Upper lobe of left lung (tissue), 6 donors: ENCODE measurements at regions not wholly inside any gene's neighbourhood (a gene's known extent, or its start where the extent isn't known, plus 50 kb on each side); places are given as distances from the start of the nearest gene placed in this dataset.
"Not testable (repeated sequence)": the region's sequence is repeated elsewhere in the genome, so short reads cannot be mapped to it uniquely, and the experiment has no call there.

ENCODE experiments used
- ATAC-seq, 2 donors: fragments of 200-7000 bp; cut with Tn5 transposase; one replicate each; pipeline ENCODE4 v1.9.1; 2022; ENCODE audit warnings: mild to moderate bottlenecking in 2 of 2, moderate library complexity in 2 of 2; ENCODE audit not compliant: low FRiP score in 2 of 2
- DNase-seq, 2 donors: peaks; one replicate each; pipeline ENCODE4 v3.0.0-alpha.2; 2019 to 2020
- H3K27ac ChIP-seq, 4 donors: fragments of 200-600 bp; sonication (generic); one replicate each; pipeline ENCODE4 v1.5.1; 2016 to 2019
- H3K27me3 ChIP-seq, 4 donors: fragments of 200-600 bp; sonication (generic); one replicate each; pipeline ENCODE4 v1.5.1; 2017 to 2019
- H3K36me3 ChIP-seq, 4 donors: fragments of 200-600 bp; sonication (generic); one replicate each; pipeline ENCODE4 v1.5.1; 2016 to 2019
- H3K4me1 ChIP-seq, 4 donors: fragments of 200-600 bp; sonication (generic); one replicate each; pipeline ENCODE4 v1.5.1; 2018 to 2019
- H3K4me3 ChIP-seq, 4 donors: fragments of 200-600 bp; sonication (generic); one replicate each; pipeline ENCODE4 v1.5.1; 2017 to 2019; ENCODE audit warnings: mild to moderate bottlenecking in 2 of 4, moderate library complexity in 1 of 4
- H3K9me3 ChIP-seq, 4 donors: fragments of 200-600 bp; sonication (generic); one replicate each; pipeline ENCODE4 v1.5.1; 2018 to 2019
- EP300 ChIP-seq, 4 donors: sonication (generic); formaldehyde crosslinking; IDR thresholded peaks; one replicate each; pipeline ENCODE4 v1.5.1; 2017; ENCODE audit warnings: antibody characterized with exemption in 4 of 4, control low read depth in 2 of 4
- POLR2A ChIP-seq, 4 donors: fragments of 450-650 bp; IDR thresholded peaks; one replicate each; pipeline ENCODE4 v1.5.1; 2016 to 2017; ENCODE audit warnings: antibody characterized with exemption in 4 of 4, mild to moderate bottlenecking in 2 of 4
- POLR2AphosphoS5 ChIP-seq, 2 donors: sonication (generic); formaldehyde crosslinking; IDR thresholded peaks; one replicate each; pipeline ENCODE4 v1.5.1; 2017; ENCODE audit warnings: antibody characterized with exemption in 2 of 2
- WGBS, 2 donors: methylation state at CpG; one replicate each; pipeline ENCODE4 v1.1.5; 2017 to 2018; 5-methylcytosine and 5-hydroxymethylcytosine counted together
- TF ChIP-seq, protein P1 (sequence below), 6 experiments: fragments of 450-650 bp in 4 of 6; fragments of 200-600 bp in 2 of 6; sonication (generic) in 2 of 6; IDR thresholded peaks; one replicate each; pipeline ENCODE4 v1.5.1; 2016 to 2019; ENCODE audit warnings: antibody characterized with exemption in 6 of 6
- donor health status: DM: no; HTN: no; CAD: no; lungs with moderate emphysema.
- donor health status: DM: no; HTN: yes; CAD: no; lungs with severe emphysema.

DNA sequence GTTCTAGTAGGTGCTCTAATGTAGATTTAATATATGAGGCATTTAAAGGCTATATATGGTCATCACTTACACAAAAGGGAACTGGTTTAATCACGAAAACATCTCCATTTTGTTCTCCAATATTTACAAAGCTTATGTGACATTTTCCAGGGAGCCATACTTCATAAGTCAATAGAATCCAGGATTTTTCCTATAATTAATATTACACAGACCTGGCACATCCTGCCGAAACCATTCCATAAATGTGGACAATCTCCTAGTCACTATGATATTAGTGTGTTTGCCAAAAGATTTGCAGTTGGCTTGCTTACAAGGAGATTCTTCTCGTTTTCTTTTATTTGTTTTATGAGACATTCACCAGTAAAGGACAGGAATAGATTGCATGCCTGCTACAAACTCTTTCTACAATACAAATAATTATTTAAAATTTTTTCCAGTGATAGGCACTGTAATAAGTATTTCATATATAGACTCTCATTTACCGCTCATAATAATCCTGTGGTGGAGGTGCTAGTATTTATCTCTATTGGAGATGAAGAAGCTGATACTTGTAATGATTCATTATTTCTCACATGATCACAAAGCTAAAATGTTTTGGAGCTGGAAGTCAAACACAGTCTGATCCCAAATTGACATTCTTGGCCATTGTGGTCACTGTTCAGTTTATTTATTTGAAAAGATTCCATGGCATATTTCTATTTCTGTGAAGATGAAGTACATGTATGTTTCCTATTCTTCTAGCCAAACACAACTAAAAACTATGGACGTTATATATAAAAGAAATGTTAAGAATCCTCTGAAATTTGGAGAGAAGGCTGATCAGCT, 597.0 kb downstream of the HTR1B start:
- no peaks in the 10 kb centered on the region for H3K9me3 ChIP-seq

DNA sequence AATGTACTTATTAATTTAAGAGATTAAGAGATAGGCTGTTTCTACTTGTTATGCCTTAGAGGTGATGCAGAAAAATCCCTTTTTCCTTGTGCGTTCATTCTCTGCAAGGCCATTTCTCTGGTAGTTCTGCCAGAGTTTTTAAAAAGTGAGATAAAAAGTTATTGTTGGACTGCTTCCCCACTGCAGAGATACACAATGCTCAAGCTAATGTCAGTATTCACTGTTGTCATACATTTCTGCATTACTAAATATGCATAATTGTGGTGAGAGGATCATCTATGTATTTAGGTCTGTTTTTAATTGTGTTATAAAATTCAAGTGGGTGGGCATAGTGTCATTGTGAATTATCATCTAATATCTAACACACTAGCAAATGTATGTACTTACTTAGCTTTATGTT, 600.4 kb downstream of the HTR1B start:
- DNase-seq (no peak), ATAC-seq (no peak)
- H3K9me3 ChIP-seq: no peaks in the 10 kb centered on the region
- H3K4me3 ChIP-seq: no peak overlapping the region
- H3K27ac ChIP-seq: no peak overlapping the region
- H3K4me1 ChIP-seq: no peaks in the 10 kb centered on the region
- no peaks in the 10 kb centered on the region for H3K27me3 ChIP-seq
- whole genome bisulfite sequencing, 2 donors: 0 to 88% methylated on average over 1 of the region's 1 CpG
- H3K36me3 ChIP-seq: no peaks in the 10 kb centered on the region
- TF ChIP-seq EP300 (IDR thresholded peaks at IDR 0.05) (no peak), POLR2AphosphoS5 (IDR thresholded peaks at IDR 0.05) (no peak), POLR2A (IDR thresholded peaks at IDR 0.05) (no peak)
- TF ChIP-seq, protein P1, sequence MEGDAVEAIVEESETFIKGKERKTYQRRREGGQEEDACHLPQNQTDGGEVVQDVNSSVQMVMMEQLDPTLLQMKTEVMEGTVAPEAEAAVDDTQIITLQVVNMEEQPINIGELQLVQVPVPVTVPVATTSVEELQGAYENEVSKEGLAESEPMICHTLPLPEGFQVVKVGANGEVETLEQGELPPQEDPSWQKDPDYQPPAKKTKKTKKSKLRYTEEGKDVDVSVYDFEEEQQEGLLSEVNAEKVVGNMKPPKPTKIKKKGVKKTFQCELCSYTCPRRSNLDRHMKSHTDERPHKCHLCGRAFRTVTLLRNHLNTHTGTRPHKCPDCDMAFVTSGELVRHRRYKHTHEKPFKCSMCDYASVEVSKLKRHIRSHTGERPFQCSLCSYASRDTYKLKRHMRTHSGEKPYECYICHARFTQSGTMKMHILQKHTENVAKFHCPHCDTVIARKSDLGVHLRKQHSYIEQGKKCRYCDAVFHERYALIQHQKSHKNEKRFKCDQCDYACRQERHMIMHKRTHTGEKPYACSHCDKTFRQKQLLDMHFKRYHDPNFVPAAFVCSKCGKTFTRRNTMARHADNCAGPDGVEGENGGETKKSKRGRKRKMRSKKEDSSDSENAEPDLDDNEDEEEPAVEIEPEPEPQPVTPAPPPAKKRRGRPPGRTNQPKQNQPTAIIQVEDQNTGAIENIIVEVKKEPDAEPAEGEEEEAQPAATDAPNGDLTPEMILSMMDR (IDR thresholded peaks at IDR 0.05): no peak

More for the DNA sequence above, 597.0 kb downstream of the HTR1B start:
- ATAC-seq (no peak), DNase-seq (no peak)
- no peaks in the 10 kb centered on the region for H3K27me3 ChIP-seq
- no peak overlapping the region for H3K4me3 ChIP-seq
- no peak overlapping the region for H3K27ac ChIP-seq
- H3K4me1 ChIP-seq: no peaks in the 10 kb centered on the region
- TF ChIP-seq POLR2A (IDR thresholded peaks at IDR 0.05): no peak
- TF ChIP-seq POLR2AphosphoS5 (IDR thresholded peaks at IDR 0.05): no peak
- no peak for TF ChIP-seq EP300 (IDR thresholded peaks at IDR 0.05)
- TF ChIP-seq, protein P1 (IDR thresholded peaks at IDR 0.05): no peak
- 71 to 76% methylated on average over 5 of the region's 5 CpGs for WGBS, 2 donors
- no peaks in the 10 kb centered on the region for H3K36me3 ChIP-seq

DNA sequence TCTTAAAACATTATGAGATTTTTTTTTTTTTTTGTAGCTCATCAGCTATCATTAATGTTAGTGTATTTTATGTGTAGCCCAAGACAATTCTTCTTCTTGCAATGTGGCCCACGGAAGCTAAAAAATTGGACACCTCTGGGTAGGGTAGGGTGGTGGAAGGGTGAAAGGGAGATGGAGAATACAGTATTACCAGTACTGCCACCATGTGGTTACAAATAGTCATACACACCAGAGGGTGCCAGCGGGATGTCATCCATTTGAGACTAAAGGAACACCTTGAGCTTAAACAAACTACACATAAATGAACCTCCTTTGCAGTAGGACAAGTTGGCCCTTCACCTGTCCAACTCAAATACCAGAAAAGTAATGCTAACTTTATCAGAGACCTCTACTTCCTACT, 601.9 kb downstream of the HTR1B start:
- H3K9me3 ChIP-seq: no peaks in the 10 kb centered on the region
- H3K27ac ChIP-seq: no peak overlapping the region
- no peak overlapping the region for H3K4me3 ChIP-seq
- no peaks in the 10 kb centered on the region for H3K36me3 ChIP-seq
- H3K27me3 ChIP-seq: no peaks in the 10 kb centered on the region
- no peaks in the 10 kb centered on the region for H3K4me1 ChIP-seq
- peak in 1 of 2 donors; percentile 19 for DNase-seq
- no peak for TF ChIP-seq POLR2A (IDR thresholded peaks at IDR 0.05)
- TF ChIP-seq, protein P1 (IDR thresholded peaks at IDR 0.05): peak in 1 of 6 experiments; percentile 7
- ATAC-seq: no peak
- WGBS, 2 donors: 54 to 70% methylated on average over 2 of the region's 2 CpGs

DNA sequence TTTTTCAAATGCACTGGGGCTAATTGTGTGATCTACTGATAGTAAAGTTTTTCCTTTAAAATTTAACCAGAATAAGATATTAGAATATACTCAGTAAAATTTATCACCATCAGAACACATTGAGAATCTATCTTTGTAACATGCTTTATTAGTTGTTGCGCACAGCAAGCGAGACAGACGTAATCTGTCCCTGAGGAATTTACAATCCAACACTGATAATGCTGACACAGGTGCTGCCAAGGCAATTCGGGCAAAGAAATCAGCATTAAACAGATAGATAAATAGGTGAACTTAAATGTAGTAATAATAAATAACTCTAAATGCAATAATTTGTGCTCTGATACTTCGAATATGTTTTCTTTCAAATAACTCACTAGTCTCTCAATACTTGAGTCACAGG, 607.2 kb downstream of the HTR1B start:
- DNase-seq (no peak), ATAC-seq (no peak)
- WGBS, 2 donors: 77 to 82% methylated on average over 5 of the region's 5 CpGs
- H3K9me3 ChIP-seq: no peaks in the 10 kb centered on the region
- H3K4me3 ChIP-seq: no peak overlapping the region
- H3K36me3 ChIP-seq: no peaks in the 10 kb centered on the region
- no peaks in the 10 kb centered on the region for H3K4me1 ChIP-seq
- TF ChIP-seq EP300 (IDR thresholded peaks at IDR 0.05): no peak
- no peak for TF ChIP-seq POLR2AphosphoS5 (IDR thresholded peaks at IDR 0.05)
- no peak for TF ChIP-seq POLR2A (IDR thresholded peaks at IDR 0.05)
- TF ChIP-seq, protein P1 (IDR thresholded peaks at IDR 0.05): no peak
- H3K27ac ChIP-seq: no peak overlapping the region
- no peaks in the 10 kb centered on the region for H3K27me3 ChIP-seq

DNA sequence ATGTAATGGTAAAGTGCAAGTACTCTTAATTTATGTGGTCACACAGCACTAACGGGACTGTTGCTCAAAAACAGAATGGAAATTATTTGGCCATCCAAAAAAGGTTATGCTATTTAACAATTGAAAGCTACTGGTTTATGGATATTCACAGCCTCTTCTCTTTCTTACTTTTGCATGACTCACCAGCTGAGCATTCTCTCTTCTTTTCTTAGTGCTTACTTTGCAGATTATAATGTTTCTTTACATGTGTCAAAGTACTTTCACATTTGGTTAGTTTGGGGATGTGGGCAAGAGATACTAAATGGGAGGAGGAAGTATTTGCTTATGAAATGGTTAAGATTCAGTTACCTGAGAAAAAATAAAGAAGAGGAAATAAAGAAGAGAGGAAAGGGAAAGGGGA, 610.5 kb downstream of the HTR1B start:
- Histone ChIP-seq H3K9me3 (peaks cover 0 to 7% (median 0%) of the 10 kb centered on the region in 4 donors), H3K27me3 (no peaks in the 10 kb centered on the region), H3K36me3 (no peaks in the 10 kb centered on the region), H3K27ac (no peak overlapping the region), H3K4me1 (no peaks in the 10 kb centered on the region), H3K4me3 (no peak overlapping the region)
- WGBS, 2 donors: 59 to 61% methylated on average over 1 of the region's 1 CpG
- ATAC-seq (no peak), DNase-seq (no peak)
- TF ChIP-seq EP300 (IDR thresholded peaks at IDR 0.05) (no peak), POLR2AphosphoS5 (IDR thresholded peaks at IDR 0.05) (no peak), POLR2A (IDR thresholded peaks at IDR 0.05) (no peak)
- TF ChIP-seq, protein P1 (IDR thresholded peaks at IDR 0.05): no peak

DNA sequence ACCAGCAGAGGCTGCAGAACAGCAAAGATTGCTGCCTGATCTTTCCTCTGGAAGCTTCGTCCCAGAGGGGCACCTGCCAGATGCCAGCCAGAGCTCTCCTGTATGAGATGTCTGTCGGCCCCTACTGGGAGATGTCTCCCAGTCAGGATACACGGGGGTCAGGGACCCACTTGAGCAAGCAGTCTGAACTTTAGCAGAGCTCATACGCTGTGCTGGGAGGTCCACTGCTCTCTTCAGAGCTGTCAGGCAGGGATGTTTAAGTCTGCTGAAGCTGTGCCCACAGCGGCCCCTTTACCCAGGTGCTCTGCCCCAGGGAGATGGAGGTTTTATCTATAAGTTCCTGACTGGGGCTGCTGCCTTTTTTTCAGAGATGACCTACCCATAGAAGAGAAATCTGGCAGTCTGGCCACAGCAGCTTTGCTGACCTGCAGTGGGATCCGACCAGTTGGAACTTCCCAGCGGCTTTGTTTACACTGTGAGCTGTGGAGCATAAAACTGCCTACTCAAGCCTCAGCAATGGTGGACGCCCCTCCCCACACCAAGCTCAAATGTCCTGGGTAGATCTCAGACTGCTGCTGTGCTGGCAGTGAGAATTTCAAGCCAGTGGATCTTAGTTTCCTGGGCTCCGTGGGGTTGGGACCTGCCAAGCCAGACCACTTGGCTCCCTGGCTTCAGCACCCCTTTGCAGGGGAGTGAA, 613.9 kb downstream of the HTR1B start:
- H3K27ac ChIP-seq: not testable (repeated sequence)
- WGBS, 2 donors: 75% methylated on average over 9 of the region's 9 CpGs; no CpG with 5 or more reads in 1 of the 2 donors
- peaks cover 0 to 10% (median 3%) of the 10 kb centered on the region in 4 donors for H3K9me3 ChIP-seq

More for the DNA sequence above, 613.9 kb downstream of the HTR1B start:
- H3K27me3 ChIP-seq, H3K4me3 ChIP-seq, ATAC-seq, H3K36me3 ChIP-seq, H3K4me1 ChIP-seq: not testable (repeated sequence)
- DNase-seq: peak in 1 of 2 donors; percentile 9
